ENCODE measurements at regions not wholly inside any gene's neighbourhood (a gene's known extent, or its start where the extent isn't known, plus 50 kb on each side); places are given as distances from the start of the nearest gene placed in this dataset.

DNA sequence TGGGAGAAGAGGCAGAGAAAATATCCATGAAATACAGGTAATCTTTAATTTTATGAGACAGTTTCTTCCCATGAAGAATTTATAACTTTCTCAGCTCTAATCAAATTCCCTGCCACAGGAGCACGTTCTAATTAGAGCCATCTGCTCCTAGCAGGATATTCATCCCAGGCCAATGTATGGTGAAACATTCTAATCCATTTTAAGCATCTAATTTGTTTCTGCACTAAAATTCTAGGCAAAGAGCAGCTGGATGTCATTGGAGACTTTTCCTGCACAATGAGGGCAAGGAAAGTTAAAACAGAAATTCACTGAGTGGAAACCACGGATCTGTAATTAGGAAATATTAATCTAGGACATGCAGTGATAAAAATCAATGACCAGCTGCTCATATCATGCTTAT, 107.7 kb upstream of the ZFP42 start:
- TF ChIP-seq, protein P1, sequence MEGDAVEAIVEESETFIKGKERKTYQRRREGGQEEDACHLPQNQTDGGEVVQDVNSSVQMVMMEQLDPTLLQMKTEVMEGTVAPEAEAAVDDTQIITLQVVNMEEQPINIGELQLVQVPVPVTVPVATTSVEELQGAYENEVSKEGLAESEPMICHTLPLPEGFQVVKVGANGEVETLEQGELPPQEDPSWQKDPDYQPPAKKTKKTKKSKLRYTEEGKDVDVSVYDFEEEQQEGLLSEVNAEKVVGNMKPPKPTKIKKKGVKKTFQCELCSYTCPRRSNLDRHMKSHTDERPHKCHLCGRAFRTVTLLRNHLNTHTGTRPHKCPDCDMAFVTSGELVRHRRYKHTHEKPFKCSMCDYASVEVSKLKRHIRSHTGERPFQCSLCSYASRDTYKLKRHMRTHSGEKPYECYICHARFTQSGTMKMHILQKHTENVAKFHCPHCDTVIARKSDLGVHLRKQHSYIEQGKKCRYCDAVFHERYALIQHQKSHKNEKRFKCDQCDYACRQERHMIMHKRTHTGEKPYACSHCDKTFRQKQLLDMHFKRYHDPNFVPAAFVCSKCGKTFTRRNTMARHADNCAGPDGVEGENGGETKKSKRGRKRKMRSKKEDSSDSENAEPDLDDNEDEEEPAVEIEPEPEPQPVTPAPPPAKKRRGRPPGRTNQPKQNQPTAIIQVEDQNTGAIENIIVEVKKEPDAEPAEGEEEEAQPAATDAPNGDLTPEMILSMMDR (IDR thresholded peaks at IDR 0.05), result no peak
- TF ChIP-seq POLR2A (IDR thresholded peaks at IDR 0.05), result no peak
